DMS153 treated with DMSO at 0.1 percent for 48 hours (cell line): ENCODE measurements at regions not wholly inside any gene's neighbourhood (a gene's known extent, or its start where the extent isn't known, plus 50 kb on each side); places are given as distances from the start of the nearest gene placed in this dataset.

Source experiments
- DNase-seq: peaks from one replicate; lab custom pipeline; 2025; ENCODE audit not compliant: unreplicated experiment; lab: John Stamatoyannopoulos, UW

DNA sequence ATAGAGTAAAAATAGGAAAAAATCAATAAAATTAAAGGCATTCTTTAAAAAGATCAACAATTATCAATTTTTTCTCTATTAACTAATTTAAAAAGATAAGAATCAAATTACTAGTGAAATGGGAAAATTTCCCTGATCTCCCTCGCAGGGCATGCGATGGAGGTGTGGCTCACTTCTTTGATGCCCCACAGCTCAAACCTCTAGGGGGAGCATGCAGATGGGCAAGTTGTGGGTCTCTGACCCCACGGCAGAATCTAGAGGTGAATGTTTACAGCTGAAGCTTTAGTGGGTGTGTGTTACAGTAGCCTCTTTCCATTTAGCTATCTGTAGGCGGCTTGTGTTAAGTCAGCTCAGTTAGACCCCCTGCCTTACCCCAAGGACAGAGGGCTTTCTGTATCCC, 1348.8 kb downstream of the PCDH18 start:
- no peak for DNase-seq

DNA sequence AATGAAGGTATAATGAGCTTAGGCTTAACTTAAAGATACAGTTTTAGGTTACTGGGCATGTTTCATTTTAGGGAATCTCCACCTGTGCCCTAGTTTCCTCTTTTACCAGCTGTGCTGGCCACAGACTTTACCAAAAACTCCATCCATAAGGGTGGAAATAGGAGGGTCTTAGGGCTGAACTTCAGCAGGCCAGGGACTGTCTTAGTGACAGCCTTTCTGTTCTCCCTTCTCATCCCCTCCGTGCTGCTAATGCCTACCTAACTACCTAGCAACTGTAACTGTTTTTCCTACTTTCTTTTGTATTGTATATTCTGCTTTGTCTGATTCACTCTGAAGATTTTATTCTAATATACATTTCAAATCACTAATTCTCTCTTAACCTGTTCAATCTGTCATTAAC, 1375.3 kb downstream of the PCDH18 start:
- DNase-seq = no peak

DNA sequence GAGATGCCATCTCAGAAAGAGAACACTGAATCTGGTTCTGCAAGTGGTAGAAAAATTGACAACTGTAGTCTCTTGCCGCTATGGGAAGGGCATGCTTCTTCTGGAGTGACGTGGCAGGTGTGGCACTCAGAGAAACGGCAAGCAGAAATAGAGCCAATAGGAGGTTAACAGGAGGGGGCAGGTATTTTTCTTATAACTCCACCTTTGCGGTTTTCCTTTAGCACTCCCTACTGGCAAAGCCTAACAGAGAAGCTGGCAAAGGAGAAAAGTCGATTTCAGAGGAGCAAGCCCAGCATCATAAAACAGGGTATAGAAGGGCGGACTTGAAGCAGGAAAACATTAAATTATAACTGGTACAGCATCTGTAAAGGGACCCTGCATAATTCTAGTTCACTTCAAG, 1382.2 kb downstream of the PCDH18 start:
- no peak for DNase-seq

DNA sequence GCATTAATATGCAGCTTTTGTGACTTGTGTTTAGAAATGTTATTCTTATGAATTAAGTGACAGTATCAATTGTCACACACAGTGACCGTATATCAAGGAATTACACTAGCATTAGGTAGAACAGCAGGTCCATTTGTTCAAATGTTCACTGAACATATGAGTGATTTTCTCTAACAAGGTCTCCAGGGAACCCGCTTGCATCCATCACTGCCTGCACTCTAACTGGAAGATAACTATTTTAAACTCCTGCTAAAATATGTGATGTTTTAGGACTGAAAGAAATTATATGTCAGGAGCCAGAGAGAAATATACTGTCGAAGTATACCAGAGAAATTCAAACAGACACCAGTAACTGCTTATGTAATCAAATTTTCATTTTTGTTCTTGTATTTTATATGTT, 1395.7 kb downstream of the PCDH18 start:
- no peak for DNase-seq

DNA sequence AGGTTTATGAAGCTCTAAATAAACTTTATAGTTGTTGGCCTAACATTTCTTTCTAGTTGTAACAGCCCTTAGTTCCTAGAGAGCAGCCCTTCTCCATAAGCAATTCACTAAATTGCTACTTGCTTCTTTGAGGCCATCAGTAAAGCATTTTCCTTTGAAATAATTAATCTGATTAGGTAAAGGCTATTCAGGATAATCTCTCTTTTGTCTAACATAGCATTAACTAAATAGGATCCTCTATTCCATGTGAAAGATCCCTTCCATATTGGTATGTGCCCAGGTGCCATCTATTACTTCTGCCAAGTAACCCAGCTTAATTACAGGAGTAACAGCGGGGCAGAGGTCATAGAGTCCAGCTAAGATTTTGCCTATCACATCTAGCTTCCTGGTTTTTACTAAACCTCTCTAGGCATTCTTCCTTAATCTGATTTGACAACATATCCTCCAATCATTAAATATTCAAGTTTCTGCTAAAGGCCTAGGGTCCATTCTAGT, 1408.0 kb downstream of the PCDH18 start:
- DNase-seq = no peak

DNA sequence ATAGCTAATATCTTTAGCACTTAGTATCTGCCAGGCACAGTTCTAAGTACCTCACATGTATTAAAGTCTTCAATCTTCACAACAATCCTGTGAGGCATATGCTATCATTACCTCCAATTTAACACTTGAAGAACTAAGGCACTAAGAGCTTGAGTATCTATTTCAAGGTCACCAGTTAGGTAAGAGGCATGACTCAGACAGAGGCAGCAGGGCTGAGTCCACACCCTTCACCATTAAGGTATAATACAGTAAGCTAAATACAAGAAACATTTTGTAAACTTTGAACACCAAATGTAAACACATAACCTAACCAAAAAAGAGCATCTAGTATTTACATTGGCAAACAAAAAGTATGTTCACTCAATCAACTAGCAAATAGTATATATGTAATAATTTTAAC, 1410.9 kb downstream of the PCDH18 start:
- DNase-seq = no peak

DNA sequence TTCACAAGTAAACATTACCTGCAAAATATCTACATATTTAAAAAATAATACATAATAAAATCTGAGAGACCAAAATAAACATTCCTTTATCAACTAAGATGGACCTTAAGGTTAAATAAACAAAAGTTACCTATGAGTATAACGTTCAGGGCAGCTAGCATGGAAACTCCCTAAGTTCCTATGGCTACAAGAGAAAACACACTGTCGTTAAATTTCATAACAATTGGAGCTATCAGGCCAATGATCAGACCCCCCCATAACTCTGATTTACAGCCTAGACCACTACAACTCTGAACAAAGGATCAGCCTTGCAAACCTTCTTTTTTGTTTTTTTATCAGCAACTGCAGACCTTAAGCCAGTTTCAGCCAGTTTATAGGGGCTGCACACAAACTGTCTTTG, 1418.4 kb downstream of the PCDH18 start:
- DNase-seq = no peak

DNA sequence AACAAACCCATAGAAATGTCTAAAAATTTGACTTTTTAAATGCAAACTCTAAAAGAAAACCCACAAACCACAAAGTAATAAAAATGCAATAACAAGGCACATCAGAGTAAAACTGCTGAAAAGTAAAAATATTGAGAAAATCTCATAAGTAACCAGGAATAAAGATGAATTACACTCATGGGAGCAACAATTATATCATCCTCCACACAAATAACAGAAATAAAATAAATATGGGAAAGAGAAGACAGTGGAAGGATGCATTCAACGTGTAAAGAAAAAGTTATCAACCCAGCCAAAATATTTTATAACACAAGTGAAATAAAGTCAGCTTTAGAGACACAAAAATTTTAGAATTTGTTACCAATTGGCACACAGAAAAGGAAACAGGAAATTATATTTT, 1420.2 kb downstream of the PCDH18 start:
- no peak for DNase-seq

DNA sequence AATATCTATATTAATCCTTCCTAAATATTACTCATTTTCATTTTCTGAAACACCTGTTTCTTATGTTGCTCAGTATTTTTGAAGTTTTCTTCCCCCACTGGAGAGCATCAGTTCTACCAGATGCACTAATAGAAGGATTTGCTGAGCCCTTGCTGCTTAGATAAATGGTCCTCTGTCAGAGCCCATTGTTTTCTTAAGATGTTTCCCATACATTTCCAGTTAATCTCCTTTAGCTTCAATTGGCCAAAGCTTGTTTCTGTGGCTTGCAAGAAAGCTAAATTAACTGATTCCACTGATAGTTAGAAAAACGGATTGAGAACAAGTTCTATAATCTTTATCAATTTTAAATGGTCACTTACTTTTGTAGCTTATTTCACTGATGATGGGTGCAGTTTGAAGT, 1425.5 kb downstream of the PCDH18 start:
- no peak for DNase-seq

DNA sequence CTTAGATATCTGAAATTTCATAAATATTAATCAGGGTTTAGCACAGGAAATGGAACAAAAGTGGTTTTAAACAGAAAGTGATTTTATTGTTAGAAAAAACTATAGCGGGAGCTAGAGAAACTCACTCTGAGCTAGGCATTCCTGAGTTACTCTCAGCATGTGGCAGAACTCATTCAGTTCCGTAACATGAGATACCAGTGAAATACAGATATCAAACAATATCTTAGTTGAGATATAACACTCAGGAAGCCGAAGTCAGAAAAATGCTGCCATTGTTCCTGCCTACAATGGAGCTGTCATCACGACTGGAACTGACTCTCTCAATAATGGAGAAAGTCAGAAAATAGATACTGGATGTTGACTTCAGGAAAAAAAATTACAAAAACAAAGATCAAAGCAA, 1428.7 kb downstream of the PCDH18 start:
- DNase-seq = no peak

DNA sequence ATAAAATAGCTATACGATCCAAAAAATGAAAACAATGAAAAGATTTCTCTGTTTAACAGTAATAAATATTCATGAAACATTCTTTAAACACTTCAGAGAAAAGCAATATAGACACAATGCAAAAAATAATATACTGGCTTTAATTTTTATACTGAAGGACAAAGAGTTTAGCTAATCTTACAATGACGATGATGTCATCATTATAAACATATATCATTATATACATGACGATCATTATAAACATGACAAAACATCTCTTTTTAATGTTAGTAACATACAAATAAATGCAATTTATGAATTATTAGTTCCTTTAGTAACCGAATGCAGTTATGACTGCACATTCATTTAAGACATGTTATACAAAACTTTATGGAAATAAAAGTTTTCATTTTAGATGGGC, 1434.6 kb downstream of the PCDH18 start:
- DNase-seq = no peak

DNA sequence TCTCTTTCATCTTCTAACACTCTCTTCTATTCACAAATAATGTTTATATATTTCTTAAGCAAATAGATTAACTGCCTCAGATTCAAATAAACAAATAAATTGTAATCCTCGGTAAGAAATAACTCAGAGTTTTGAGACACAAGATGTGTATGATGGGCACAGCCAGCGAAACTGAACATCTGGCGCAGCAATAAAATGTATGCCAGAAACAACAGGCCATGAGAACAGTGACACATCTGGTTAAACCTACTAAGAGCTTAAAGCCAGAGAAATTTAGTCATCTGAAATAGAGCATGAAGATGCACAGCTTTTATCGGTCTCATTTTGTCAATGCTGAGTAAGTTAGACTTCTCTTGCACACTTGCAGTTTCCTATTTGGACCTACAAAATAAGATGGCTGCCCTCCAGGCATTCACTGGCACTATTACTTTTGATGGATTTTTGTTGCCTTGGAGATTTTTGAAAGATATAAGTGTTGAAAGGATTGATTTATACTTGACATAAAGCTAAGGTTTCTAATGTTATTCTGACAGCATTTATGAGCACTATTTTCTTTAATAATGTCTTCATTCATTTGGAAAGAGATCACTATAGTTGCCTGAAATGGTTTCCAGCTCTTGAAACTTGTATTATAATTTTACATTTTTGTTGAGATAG, 1444.0 kb downstream of the PCDH18 start:
- DNase-seq = no peak

DNA sequence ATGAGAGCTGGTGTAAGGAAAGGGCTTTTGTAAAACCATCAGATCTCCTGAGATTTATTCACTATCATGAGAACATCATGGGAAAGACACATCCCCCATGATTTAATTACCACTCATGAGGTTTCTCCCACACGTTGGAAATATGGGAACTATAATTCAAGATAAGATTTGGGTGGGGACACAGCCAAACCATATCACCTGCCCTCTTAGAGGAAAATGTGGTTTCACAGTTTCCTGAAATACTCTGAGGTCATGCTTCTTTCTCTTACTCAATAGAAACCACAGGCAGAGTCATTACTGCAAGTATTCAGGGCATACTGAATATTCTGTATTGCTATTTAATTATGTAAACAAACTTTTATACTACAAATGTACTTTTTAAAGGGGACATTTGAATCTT, 1453.3 kb downstream of the PCDH18 start:
- no peak for DNase-seq

DNA sequence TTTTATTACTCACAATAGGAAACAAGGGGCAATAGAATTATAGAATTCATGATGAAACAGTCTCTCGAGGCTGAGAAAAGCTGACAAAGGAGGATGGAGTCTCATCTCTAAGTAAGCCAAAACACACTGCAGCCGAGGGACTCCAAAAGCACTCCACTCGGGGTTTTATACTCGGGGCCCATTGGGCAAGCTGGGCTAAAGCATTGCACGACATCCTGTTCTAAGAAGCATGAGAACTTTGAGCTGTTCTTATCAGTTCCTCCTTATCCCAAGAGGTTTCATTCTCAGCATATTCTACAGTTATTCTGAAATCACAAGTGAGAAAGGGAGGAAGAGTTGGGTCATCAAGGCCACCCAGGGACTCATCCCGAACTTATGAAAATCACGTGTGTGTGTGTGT, 1475.5 kb downstream of the PCDH18 start:
- DNase-seq = no peak

DNA sequence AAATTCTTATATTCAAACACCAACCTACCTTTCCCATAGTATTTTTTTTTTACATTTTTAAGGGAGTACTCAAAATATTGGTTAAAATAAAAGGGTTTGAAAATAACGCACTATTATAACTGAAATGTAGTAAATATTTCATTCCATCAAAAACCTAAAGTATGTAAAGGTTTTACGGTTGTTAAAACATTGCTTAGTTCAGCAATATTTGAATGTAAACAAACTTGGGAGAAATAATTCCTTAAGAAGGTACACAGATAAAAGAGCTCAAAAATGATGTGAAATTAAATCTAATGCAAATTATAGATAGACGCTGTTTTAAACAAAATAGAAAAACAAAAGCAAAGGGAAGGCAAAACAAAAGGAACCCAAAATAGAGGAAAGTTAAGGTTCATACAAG, 1476.9 kb downstream of the PCDH18 start:
- DNase-seq = no peak

DNA sequence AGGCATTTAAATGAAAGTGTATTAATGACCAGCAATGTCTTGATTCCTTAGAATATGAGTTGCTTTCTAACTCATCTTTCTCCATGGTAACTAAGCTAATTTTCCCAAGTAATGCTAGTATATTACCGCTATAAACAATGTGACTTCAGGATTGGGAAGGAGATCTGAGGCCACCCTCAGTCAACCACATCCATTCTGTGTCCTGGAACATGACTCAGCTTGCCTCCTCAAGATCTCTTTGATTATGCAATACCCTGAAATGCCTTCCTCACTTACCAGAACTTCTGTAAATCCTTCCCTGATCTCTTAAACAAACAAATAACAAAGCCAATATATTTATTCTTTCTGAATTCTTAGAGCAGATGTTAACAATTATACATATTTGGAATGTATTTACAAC, 1495.5 kb downstream of the PCDH18 start:
- no peak for DNase-seq

DNA sequence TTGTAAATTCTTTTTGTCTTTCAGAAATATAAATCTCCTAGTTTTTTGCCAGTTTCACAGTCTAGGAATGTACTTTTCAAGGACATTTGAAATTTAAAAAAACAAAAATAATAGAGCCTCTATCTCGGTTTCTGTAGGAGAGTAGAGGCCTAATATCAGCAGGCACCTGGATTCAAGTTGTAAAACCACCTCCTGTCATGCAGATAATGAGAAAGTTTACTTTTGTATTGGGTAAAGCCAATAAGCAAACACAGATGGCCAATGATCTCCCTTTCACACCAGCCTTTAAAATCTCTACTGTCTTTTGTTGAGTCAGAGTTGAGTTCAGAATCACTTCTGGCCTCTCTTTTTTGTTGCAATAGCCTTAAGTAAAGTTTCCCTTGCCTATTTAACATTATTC, 1499.9 kb downstream of the PCDH18 start:
- no peak for DNase-seq

DNA sequence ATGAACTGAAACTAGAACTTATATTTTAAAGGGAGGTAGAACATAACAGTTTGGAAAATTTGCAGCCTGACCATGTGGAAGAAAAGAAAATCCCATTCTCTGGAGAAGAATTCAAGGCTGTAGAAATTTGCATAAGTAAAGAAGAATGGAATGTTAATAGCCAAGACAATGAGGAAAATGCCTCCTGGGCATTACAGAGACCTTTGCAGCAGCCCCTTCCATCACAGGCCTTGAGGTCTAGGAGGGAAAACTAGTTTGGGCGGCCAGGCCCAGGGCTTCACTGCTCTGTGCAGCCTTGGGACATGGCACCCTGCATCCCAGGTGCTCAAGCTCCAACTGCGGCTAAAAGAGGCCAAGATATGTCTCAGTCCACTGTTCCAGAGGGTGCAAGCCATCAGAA, 1506.8 kb downstream of the PCDH18 start:
- no peak for DNase-seq

DNA sequence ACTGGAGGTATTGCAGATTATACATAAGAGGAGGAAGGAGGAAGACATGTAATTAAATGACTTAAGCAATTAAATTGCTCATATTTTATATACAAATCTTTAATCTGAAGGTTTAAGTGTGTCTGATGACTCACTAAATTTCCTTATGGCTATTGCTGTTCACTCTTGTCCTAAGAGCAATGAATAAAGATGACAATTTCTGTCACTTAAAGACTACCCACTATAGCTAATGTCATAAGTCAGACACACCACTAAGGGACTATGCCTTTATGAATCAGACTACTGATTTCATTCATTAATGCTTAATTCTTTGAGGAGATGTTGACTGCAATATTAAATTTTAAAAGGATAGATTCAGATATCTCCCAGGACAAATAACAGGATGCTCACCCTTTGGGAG, 1514.7 kb downstream of the PCDH18 start:
- DNase-seq = no peak

DNA sequence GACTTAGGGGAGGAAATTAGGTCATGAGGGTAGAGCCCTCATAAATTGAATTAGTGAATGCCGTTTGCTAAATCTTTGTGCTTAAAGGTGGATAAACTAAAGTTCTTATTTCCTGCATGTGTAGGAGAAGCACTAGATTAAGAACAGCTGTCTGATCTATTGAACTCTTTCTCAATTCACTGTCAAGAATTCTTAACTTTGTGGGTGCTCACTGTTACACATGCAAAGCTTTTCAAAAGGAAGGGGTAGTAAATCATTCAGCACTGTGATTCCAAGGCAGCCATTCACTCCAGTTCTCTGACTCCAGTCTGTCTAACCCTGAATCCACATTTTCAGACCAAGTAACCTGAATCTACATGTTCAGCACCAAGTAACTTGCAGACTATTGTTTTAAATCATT, 1520.1 kb downstream of the PCDH18 start:
- DNase-seq = no peak

DNA sequence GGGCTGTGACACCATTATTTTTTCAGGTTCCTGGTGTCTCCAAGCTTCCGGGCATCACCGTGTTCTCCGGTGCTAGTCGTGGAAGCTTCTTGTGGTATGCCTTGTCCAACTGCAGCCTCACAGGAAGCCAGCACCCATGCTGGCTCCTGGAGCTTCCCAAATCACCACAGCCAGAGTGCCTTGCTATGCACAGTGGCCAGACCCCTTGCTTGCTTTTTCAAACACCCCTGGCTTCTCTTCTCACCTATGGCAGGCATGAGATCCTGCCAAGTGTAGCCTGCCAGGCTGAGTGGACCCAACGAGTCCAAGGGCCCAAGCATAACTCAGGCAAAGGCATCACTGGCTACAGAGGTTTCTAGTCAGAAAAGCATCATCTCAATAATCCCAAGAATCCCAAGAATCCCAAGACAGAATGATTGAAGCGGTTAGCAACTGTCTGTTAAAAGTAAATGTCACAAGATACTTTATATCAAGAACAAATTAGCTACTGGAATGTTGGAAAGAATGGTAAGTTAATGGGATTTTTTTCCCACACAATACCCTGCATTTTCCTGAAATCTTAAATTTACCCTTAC, 1522.9 kb downstream of the PCDH18 start:
- DNase-seq = no peak

DNA sequence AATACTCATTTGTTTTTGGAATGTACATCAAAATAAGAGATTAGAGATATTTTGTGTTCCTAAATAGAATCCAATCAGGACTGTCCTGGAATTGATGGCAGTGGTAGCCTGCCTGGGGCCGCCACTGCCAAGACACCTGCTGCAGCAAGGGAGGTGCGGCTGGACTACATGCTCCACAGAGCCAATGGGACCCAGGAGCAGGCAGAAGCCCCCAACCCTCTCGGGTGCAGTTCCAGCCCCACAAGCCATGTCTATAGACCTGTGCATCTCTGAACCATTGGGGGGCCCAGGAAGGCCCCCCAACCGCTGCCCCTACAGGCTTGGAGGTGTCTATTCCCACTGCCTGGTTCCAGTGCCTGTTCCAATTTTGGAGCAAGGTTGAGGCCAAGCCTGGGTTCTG, 1524.3 kb downstream of the PCDH18 start:
- DNase-seq = no peak

DNA sequence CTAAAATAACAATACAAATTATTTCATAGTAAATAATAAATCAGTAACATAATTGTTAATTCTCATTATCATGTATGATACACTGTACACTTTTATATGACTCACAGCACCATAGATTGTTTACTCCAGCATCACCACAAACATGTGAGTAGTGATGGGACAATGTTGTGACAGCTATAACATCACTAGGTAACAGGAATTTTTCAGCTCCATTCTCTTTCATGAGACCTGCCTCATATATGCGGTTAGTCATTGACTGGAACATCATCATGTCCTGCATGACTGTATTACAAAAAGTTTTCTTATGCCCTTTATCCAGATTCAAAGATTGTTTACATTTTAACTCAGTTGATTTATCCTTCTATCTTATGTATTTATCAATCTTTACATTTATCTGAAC, 1530.0 kb downstream of the PCDH18 start:
- no peak for DNase-seq
